ENCODE measurements at regions not wholly inside any gene's neighbourhood (a gene's known extent, or its start where the extent isn't known, plus 50 kb on each side); places are given as distances from the start of the nearest gene placed in this dataset.

GRCh38 chr9:134557331-134557730 is 84.3 kb upstream of the COL5A1 start:
- no peak for TF ChIP-seq CTCF (IDR thresholded peaks at IDR 0.05)
- no peak for TF ChIP-seq POLR2A (IDR thresholded peaks at IDR 0.05)

Measured in prostate gland (tissue), 2 donors.